ENCODE measurements at regions not wholly inside any gene's neighbourhood (a gene's known extent, or its start where the extent isn't known, plus 50 kb on each side); places are given as distances from the start of the nearest gene placed in this dataset.
"Not testable (repeated sequence)": the region's sequence is repeated elsewhere in the genome, so short reads cannot be mapped to it uniquely, and the experiment has no call there.

DNA sequence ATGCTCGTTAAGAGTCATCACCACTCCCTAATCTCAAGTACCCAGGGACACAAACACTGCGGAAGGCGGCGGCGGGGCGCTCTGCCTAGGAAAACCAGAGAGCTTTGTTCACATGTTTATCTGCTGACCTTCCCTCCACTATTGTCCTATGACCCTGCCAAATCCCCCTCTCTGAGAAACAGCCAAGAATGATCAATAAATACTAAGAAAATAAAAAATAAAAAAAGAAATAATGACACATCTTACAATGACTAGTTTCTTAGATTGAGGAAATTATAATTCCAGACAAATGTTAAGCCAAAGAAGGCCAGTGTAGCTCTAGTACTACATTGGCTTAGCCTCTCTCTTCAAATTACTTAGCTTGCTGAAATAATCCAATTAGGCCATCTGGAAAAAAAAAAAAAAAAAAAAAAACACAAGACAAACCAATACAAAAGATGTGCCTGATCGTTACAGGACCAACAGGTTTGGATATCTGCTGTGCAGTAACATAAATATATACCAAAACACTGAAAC, 58.0 kb downstream of the ANXA2R start:
- Histone ChIP-seq H3K4me1 (peaks cover 0 to 11% (median 0%) of the 10 kb centered on the region in 4 donors), H3K36me3 (peaks cover 0 to 2% (median 0%) of the 10 kb centered on the region in 4 donors), H3K27me3 (no peaks in the 10 kb centered on the region), H3K9me3 (no peaks in the 10 kb centered on the region), H3K27ac (peak overlapping the region in 2 of 4 donors; percentile 15 to 35), H3K4me3 (no peak overlapping the region)
- no peak for ATAC-seq (ENCODE audit: low FRiP score in 2 of 2)
- 29 to 42% methylated on average over 7 of the region's 7 CpGs for WGBS, 2 donors
- TF ChIP-seq POLR2AphosphoS5 (IDR thresholded peaks at IDR 0.05), result no peak
- no peak for TF ChIP-seq EP300 (IDR thresholded peaks at IDR 0.05)
- TF ChIP-seq, protein P1, sequence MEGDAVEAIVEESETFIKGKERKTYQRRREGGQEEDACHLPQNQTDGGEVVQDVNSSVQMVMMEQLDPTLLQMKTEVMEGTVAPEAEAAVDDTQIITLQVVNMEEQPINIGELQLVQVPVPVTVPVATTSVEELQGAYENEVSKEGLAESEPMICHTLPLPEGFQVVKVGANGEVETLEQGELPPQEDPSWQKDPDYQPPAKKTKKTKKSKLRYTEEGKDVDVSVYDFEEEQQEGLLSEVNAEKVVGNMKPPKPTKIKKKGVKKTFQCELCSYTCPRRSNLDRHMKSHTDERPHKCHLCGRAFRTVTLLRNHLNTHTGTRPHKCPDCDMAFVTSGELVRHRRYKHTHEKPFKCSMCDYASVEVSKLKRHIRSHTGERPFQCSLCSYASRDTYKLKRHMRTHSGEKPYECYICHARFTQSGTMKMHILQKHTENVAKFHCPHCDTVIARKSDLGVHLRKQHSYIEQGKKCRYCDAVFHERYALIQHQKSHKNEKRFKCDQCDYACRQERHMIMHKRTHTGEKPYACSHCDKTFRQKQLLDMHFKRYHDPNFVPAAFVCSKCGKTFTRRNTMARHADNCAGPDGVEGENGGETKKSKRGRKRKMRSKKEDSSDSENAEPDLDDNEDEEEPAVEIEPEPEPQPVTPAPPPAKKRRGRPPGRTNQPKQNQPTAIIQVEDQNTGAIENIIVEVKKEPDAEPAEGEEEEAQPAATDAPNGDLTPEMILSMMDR (IDR thresholded peaks at IDR 0.05), result no peak
- no peak for TF ChIP-seq POLR2A (IDR thresholded peaks at IDR 0.05)
- peak; percentile 43 to 84 for DNase-seq

DNA sequence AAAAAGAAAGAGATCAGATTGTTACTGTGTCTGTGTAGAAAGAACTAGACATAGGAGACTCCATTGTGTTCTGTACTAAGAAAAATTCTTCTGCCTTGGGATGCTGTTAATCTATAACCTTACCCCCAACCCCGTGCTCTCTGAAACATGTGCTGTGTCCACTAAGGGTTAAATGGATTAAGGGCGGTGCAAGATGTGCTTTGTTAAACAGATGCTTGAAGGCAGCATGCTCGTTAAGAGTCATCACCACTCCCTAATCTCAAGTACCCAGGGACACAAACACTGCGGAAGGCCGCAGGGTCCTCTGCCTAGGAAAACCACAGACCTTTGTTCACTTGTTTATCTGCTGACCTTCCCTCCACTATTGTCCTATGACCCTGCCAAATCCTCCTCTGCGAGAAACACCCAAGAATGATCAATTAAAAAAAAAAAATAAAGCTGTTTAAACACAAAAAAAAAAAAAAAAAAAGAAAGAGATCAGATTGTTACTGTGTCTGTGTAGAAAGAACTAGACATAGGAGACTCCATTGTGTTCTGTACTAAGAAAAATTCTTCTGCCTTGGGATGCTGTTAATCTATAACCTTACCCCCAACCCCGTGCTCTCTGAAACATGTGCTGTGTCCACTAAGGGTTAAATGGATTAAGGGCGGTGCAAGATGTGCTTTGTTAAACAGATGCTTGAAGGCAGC, 58.6 kb downstream of the ANXA2R start:
- no CpG with 5 or more reads among the region's 8 CpGs for WGBS, 2 donors
- not testable (repeated sequence) for H3K27me3 ChIP-seq

DNA sequence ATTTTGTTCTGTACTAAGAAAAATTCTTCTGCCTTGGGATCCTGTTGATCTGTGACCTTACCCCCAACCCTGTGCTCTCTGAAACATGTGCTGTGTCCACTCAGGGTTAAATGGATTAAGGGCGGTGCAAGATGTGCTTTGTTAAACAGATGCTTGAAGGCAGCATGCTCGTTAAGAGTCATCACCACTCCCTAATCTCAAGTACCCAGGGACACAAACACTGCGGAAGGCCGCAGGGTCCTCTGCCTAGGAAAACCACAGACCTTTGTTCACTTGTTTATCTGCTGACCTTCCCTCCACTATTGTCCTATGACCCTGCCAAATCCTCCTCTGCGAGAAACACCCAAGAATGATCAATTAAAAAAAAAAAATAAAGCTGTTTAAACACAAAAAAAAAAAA, 59.1 kb downstream of the ANXA2R start:
- not testable (repeated sequence) for H3K9me3 ChIP-seq; DNase-seq; H3K27me3 ChIP-seq; H3K27ac ChIP-seq; ATAC-seq (ENCODE audit: low FRiP score in 2 of 2); H3K4me3 ChIP-seq; H3K36me3 ChIP-seq
- H3K4me1 ChIP-seq, result peaks cover 0 to 11% (median 0%) of the 10 kb centered on the region in 4 donors
- no CpG with 5 or more reads among the region's 5 CpGs for WGBS, 2 donors

More for the DNA sequence above, 58.6 kb downstream of the ANXA2R start:
- not testable (repeated sequence) for ATAC-seq (ENCODE audit: low FRiP score in 2 of 2); H3K4me3 ChIP-seq; DNase-seq; H3K27ac ChIP-seq; H3K36me3 ChIP-seq; H3K9me3 ChIP-seq
- peaks cover 0 to 11% (median 0%) of the 10 kb centered on the region in 4 donors for H3K4me1 ChIP-seq

DNA sequence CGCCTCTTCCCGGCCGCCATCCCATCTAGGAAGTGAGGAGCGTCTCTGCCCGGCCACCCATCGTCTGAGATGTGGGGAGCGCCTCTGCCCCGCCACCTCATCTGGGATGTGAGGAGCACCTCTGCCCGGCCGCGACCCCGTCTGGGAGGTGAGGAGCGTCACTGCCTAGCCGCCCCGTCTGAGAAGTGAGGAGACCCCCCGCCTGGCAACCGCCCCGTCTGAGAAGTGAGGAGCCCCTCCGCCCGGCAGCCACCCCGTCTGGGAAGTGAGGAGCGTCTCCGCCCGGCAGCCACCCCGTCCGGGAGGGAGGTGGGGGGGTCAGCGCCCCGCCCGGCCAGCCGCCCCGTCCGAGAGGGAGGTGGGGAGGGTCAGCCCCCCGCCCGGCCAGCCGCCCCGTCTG, 59.7 kb downstream of the ANXA2R start:
- not testable (repeated sequence) for H3K4me3 ChIP-seq; H3K27me3 ChIP-seq; H3K9me3 ChIP-seq; H3K36me3 ChIP-seq; H3K27ac ChIP-seq; ATAC-seq (ENCODE audit: low FRiP score in 2 of 2)
- WGBS, 2 donors, result 94% methylated on average over 13 of the region's 36 CpGs; no CpG with 5 or more reads in 1 of the 2 donors
- peaks cover 0 to 11% (median 0%) of the 10 kb centered on the region in 4 donors for H3K4me1 ChIP-seq
- DNase-seq, result peak in 1 of 2 donors; percentile 38

DNA sequence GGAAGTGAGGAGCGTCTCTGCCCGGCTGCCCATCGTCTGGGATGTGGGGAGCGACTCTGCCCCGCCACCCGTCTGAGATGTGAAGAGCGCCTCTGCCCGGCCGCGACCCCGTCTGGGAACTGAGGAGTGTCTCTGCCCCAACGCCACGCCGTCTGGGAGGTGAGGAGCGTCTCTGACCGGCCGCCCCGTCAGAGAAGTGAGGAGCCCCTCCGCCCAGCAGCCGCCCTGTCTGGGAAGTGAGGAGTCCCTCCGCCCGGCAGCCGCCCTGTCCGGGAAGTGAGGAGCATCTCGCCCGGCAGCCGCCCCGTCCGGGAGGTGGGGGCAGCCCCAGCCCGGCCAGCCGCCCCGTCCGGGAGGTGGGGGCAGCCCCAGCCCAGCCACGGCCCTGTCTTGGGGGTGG, 60.9 kb downstream of the ANXA2R start:
- H3K27ac ChIP-seq; ATAC-seq (ENCODE audit: low FRiP score in 2 of 2); H3K36me3 ChIP-seq; H3K27me3 ChIP-seq; H3K9me3 ChIP-seq; H3K4me3 ChIP-seq; H3K4me1 ChIP-seq: not testable (repeated sequence)
- peak in 1 of 2 donors; percentile 70 for DNase-seq
- 98% methylated on average over 29 of the region's 34 CpGs; no CpG with 5 or more reads in 1 of the 2 donors for WGBS, 2 donors

DNA sequence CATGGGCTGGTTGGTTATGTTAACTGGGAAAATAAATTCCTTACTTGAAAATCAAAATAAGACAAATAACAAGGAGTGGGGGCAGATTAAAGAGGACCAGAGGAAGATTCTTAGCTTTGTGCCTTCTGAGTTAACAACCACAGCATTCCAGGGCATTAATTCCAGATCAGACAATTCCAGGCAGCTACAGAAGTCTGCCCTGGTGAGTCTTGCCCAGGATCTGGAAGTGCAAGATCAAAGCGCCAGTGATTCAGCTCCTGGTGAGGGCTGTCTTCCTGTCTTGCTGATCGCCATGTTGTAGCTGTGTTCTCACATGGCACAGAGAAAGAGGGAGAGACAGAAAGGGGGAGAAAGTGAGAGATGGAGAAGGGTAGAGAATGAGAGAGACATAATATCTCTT, 65.6 kb downstream of the ANXA2R start:
- H3K4me3 ChIP-seq, result no peak overlapping the region
- no peak overlapping the region for H3K27ac ChIP-seq
- no peaks in the 10 kb centered on the region for H3K4me1 ChIP-seq
- TF ChIP-seq EP300 (IDR thresholded peaks at IDR 0.05) (no peak), POLR2A (IDR thresholded peaks at IDR 0.05) (no peak), POLR2AphosphoS5 (IDR thresholded peaks at IDR 0.05) (no peak)
- TF ChIP-seq, protein P1 (IDR thresholded peaks at IDR 0.05), result no peak
- ATAC-seq (ENCODE audit: low FRiP score in 2 of 2), result no peak
- 98 to 100% methylated on average over 2 of the region's 2 CpGs for WGBS, 2 donors
- no peaks in the 10 kb centered on the region for H3K36me3 ChIP-seq
- H3K27me3 ChIP-seq, result no peaks in the 10 kb centered on the region
- no peak for DNase-seq
- no peaks in the 10 kb centered on the region for H3K9me3 ChIP-seq
